CD14-positive monocyte (primary cell): ENCODE measurements at regions not wholly inside any gene's neighbourhood (a gene's known extent, or its start where the extent isn't known, plus 50 kb on each side); places are given as distances from the start of the nearest gene placed in this dataset.

Source experiments
- DNase-seq, 3 donors: peaks; one replicate each; pipeline ENCODE4 v3.0.0-alpha.2; 2011 to 2022
- H2AFZ ChIP-seq: 2 replicates; pipeline ENCODE4 v1.6.0; 2012; ENCODE audit warnings: mild to moderate bottlenecking, low read depth, low read length, inconsistent platforms; ENCODE audit not compliant: insufficient read depth, poor library complexity, severe bottlenecking
- H3K27ac ChIP-seq, 2 donors: 1 replicate in 1 of 2; 2 replicates in 1 of 2; pipeline ENCODE4 v1.5.1; 2012 to 2013; ENCODE audit warnings: low read length in 2 of 2, control low read depth in 1 of 2, inconsistent platforms in 1 of 2, low read depth in 1 of 2, mild to moderate bottlenecking in 1 of 2
- H3K27me3 ChIP-seq, 2 donors: one replicate each; pipeline versions ENCODE4 v1.6.0 to v1.6.1; 2011 to 2013; ENCODE audit warnings: low read length in 2 of 2; ENCODE audit not compliant: control insufficient read depth in 2 of 2, insufficient read depth in 2 of 2
- H3K36me3 ChIP-seq, 2 donors: replicated peaks in 1 of 2; 1 replicate in 1 of 2; 2 replicates in 1 of 2; pipeline versions ENCODE4 v1.5.1 to v1.6.1; 2012 to 2013; ENCODE audit warnings: low read length in 2 of 2, control low read depth in 1 of 2, inconsistent platforms in 1 of 2, mild to moderate bottlenecking in 1 of 2; ENCODE audit not compliant: insufficient read depth in 2 of 2, control insufficient read depth in 1 of 2
- H3K4me1 ChIP-seq, 2 donors: 1 replicate in 1 of 2; 2 replicates in 1 of 2; pipeline versions ENCODE4 v1.5.1 to v1.6.1; 2012 to 2013; ENCODE audit warnings: low read length in 2 of 2, control low read depth in 1 of 2, inconsistent platforms in 1 of 2, mild to moderate bottlenecking in 1 of 2, moderate library complexity in 1 of 2; ENCODE audit not compliant: insufficient read depth in 2 of 2, control insufficient read depth in 1 of 2
- H3K4me2 ChIP-seq: replicated peaks from 2 replicates; pipeline ENCODE3; 2012; ENCODE audit warnings: low read length, moderate library complexity, mild to moderate bottlenecking; ENCODE audit not compliant: poor library complexity, severe bottlenecking; ENCODE audit errors: extremely low read depth
- H3K4me3 ChIP-seq, 3 experiments: fragments of 200-600 bp in 1 of 3; sonication (generic) in 1 of 3; replicated peaks in 1 of 3; 1 replicate in 2 of 3; 2 replicates in 1 of 3; pipeline ENCODE4 v1.5.1; 2011 to 2013; ENCODE audit warnings: low read length in 3 of 3, mild to moderate bottlenecking in 3 of 3, control low read depth in 2 of 3, low read depth in 2 of 3, inconsistent platforms in 1 of 3, moderate library complexity in 1 of 3
- H3K79me2 ChIP-seq: 2 replicates; pipeline ENCODE4 v1.6.0; 2012; ENCODE audit warnings: mild to moderate bottlenecking, control low read depth, inconsistent platforms, low read length, moderate library complexity; ENCODE audit not compliant: insufficient read depth
- H3K9ac ChIP-seq: 2 replicates; pipeline ENCODE4 v1.6.0; 2017; ENCODE audit warnings: low read length, mild to moderate bottlenecking; ENCODE audit not compliant: insufficient read depth, poor library complexity, severe bottlenecking
- H3K9me3 ChIP-seq, 2 donors: replicated peaks in 1 of 2; 1 replicate in 1 of 2; 2 replicates in 1 of 2; pipeline versions ENCODE4 v1.5.1 to v1.6.1; 2012 to 2013; ENCODE audit warnings: low read length in 2 of 2, control low read depth in 1 of 2; ENCODE audit not compliant: control insufficient read depth in 1 of 2, insufficient read depth in 1 of 2
- H4K20me1 ChIP-seq: 2 replicates; pipeline ENCODE4 v1.6.0; 2012; ENCODE audit warnings: mild to moderate bottlenecking, low read length, control low read depth, moderate library complexity; ENCODE audit not compliant: insufficient read depth
- H3K27ac Mint-ChIP-seq, 7 donors: one replicate each; pipeline ENCODE4 v1.8.0; 2020; ENCODE audit warnings: mild to moderate bottlenecking in 7 of 7, mixed read lengths in 7 of 7, moderate library complexity in 6 of 7, inconsistent platforms in 2 of 7
- H3K27me3 Mint-ChIP-seq, 3 donors: one replicate each; pipeline ENCODE4 v1.8.0; 2021 to 2022; ENCODE audit warnings: low read depth in 3 of 3, mild to moderate bottlenecking in 3 of 3, mixed read lengths in 3 of 3, moderate library complexity in 3 of 3, inconsistent platforms in 1 of 3
- H3K36me3 Mint-ChIP-seq, 2 donors: one replicate each; pipeline ENCODE4 v1.8.0; 2020; ENCODE audit warnings: mixed read lengths in 2 of 2, inconsistent platforms in 1 of 2, mild to moderate bottlenecking in 1 of 2
- H3K4me1 Mint-ChIP-seq: one replicate; pipeline ENCODE4 v1.8.0; 2020; ENCODE audit warnings: mild to moderate bottlenecking, mixed read lengths
- H3K4me3 Mint-ChIP-seq, 2 donors: one replicate each; pipeline ENCODE4 v1.8.0; 2020; ENCODE audit warnings: mild to moderate bottlenecking in 2 of 2, mixed read lengths in 2 of 2, moderate library complexity in 1 of 2
- H3K9me3 Mint-ChIP-seq, 7 donors: one replicate each; pipeline ENCODE4 v1.8.0; 2020 to 2022; ENCODE audit warnings: mixed read lengths in 7 of 7, mild to moderate bottlenecking in 6 of 7, moderate library complexity in 6 of 7, inconsistent platforms in 2 of 7
- CTCF ChIP-seq: fragments of 200-600 bp; IDR thresholded peaks from one replicate; pipeline ENCODE4 v1.8.0; 2022; ENCODE audit warnings: antibody characterized with exemption, mild to moderate bottlenecking
- WGBS: methylation state at CpG from one replicate; pipeline ENCODE4 v1.1.5; 2013; ENCODE audit warnings: missing lambda C conversion rate; ENCODE audit not compliant: insufficient coverage; 5-methylcytosine and 5-hydroxymethylcytosine counted together
- intact Hi-C, 2 donors: fragments of 100-400 bp; cut with micrococcal nuclease; formaldehyde crosslinking; loops; one replicate each; pipeline versions ENCODE4 v1.15.0 to v1.15.1; 2023

- H3K4me1 ChIP-seq = no peaks in the 10 kb centered on the region
- no CpG with 5 or more reads among the region's 1 CpG for WGBS
- no peak for TF ChIP-seq CTCF
- no peaks in the 10 kb centered on the region for H3K79me2 ChIP-seq
- Mint-ChIP-seq H3K4me1 (no peaks in the 10 kb centered on the region), H3K27ac (no peak overlapping the region), H3K36me3 (no peaks in the 10 kb centered on the region), H3K9me3 (peaks cover 0 to 9% (median 4%) of the 10 kb centered on the region in 7 donors), H3K4me3 (no peak overlapping the region), H3K27me3 (peaks cover 0 to 1% (median 0%) of the 10 kb centered on the region in 3 donors)
- no peaks in the 10 kb centered on the region for H3K27me3 ChIP-seq
- no peak overlapping the region for H2AFZ ChIP-seq
- H3K4me2 ChIP-seq = no peak overlapping the region
- H3K9ac ChIP-seq = no peak overlapping the region
- H3K4me3 ChIP-seq = no peak overlapping the region
- H3K27ac ChIP-seq = no peak overlapping the region
- no peaks in the 10 kb centered on the region for H3K36me3 ChIP-seq
- H3K9me3 ChIP-seq = no peaks in the 10 kb centered on the region
- no peaks in the 10 kb centered on the region for H4K20me1 ChIP-seq
- intact Hi-C loops = no loop called here
- DNase-seq = no peak
Observed at GRCh38 chr11:79786961-79787360, 346.1 kb upstream of the TENM4 start.

- Histone ChIP-seq H2AFZ (no peak overlapping the region), H3K36me3 (no peaks in the 10 kb centered on the region), H3K4me2 (no peak overlapping the region), H3K79me2 (no peaks in the 10 kb centered on the region), H3K27me3 (no peaks in the 10 kb centered on the region), H3K27ac (no peak overlapping the region), H3K4me1 (no peaks in the 10 kb centered on the region), H3K9ac (no peak overlapping the region), H4K20me1 (no peaks in the 10 kb centered on the region), H3K4me3 (no peak overlapping the region), H3K9me3 (no peaks in the 10 kb centered on the region)
- WGBS = 67% methylated on average over 1 of the region's 4 CpGs
- Mint-ChIP-seq H3K36me3 (no peaks in the 10 kb centered on the region), H3K9me3 (peaks cover 0 to 5% (median 2%) of the 10 kb centered on the region in 7 donors), H3K27ac (no peak overlapping the region), H3K4me3 (no peak overlapping the region), H3K27me3 (peaks cover 0 to 1% (median 0%) of the 10 kb centered on the region in 3 donors), H3K4me1 (no peaks in the 10 kb centered on the region)
- no peak for DNase-seq
- intact Hi-C loops = no loop called here
- TF ChIP-seq CTCF = no peak
Observed at GRCh38 chr11:79783833-79784232, 343.0 kb upstream of the TENM4 start.
